ENCODE measurements at regions not wholly inside any gene's neighbourhood (a gene's known extent, or its start where the extent isn't known, plus 50 kb on each side); places are given as distances from the start of the nearest gene placed in this dataset.
"Not testable (repeated sequence)": the region's sequence is repeated elsewhere in the genome, so short reads cannot be mapped to it uniquely, and the experiment has no call there.

- Histone ChIP-seq H3K4me3 (no peak overlapping the region), H3K36me3 (no peaks in the 10 kb centered on the region), H3K27ac (no peak overlapping the region), H3K4me1 (replicated peaks) (no peaks in the 10 kb centered on the region), H3K9me3 (no peaks in the 10 kb centered on the region), H3K27me3 (replicated peaks; ENCODE audit: insufficient read depth) (no peaks in the 10 kb centered on the region)
- intact Hi-C loops (cut with DNase I): no loop called here
- TF ChIP-seq, protein P1, sequence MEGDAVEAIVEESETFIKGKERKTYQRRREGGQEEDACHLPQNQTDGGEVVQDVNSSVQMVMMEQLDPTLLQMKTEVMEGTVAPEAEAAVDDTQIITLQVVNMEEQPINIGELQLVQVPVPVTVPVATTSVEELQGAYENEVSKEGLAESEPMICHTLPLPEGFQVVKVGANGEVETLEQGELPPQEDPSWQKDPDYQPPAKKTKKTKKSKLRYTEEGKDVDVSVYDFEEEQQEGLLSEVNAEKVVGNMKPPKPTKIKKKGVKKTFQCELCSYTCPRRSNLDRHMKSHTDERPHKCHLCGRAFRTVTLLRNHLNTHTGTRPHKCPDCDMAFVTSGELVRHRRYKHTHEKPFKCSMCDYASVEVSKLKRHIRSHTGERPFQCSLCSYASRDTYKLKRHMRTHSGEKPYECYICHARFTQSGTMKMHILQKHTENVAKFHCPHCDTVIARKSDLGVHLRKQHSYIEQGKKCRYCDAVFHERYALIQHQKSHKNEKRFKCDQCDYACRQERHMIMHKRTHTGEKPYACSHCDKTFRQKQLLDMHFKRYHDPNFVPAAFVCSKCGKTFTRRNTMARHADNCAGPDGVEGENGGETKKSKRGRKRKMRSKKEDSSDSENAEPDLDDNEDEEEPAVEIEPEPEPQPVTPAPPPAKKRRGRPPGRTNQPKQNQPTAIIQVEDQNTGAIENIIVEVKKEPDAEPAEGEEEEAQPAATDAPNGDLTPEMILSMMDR (IDR thresholded peaks at IDR 0.05): no peak
- TF ChIP-seq POLR2A (IDR thresholded peaks at IDR 0.05) (no peak), POLR2AphosphoS5 (IDR thresholded peaks at IDR 0.05) (no peak)
- WGBS: 37% methylated on average over 2 of the region's 2 CpGs
- no peak for DNase-seq (ENCODE audit: low spot score)
Observed at GRCh38 chr1:223041481-223041880, 101.6 kb downstream of the TLR5 start.

DNA sequence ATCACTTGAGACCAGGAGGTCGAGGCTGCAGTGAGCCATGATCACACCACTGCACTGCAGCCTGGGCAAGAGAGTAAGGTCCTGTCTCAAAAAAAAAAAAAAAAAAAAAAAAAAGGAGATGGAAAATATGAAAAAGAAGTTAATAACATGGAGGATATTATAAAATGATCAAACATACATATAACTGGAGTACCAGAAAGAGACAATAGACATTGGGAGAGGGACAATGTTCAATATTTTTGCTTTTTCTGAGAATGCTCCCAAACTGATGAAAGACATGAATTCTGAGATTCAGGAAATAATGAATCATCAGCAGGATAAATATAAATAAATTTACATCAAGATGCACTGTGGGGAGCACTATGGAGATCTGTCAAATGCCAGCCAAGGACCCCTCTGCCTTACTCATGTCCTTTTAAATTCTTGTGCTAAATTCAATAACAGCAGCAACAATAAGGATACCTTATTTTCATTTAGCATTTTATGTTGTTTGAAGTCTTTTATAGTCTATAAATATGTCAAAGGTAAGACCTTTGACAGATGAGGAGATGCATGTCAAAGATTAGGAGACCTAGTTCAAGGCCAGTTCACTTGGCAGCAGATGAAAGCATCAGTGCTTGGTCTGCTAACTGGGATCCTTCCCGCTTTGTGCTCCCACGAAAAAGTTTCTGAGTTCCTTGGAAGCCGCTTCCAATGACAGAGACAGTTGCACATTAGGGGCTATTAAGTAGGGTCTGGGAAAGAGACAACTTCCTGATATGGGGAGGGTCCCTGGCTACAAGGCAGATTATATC, 97.7 kb downstream of the TLR5 start:
- Histone ChIP-seq H3K4me1 (replicated peaks) (no peaks in the 10 kb centered on the region), H3K36me3 (no peaks in the 10 kb centered on the region), H3K9me3 (no peaks in the 10 kb centered on the region), H3K27me3 (replicated peaks; ENCODE audit: insufficient read depth) (no peaks in the 10 kb centered on the region), H3K4me3 (no peak overlapping the region), H3K27ac (no peak overlapping the region)
- TF ChIP-seq POLR2AphosphoS5 (IDR thresholded peaks at IDR 0.05) (no peak), POLR2A (IDR thresholded peaks at IDR 0.05) (no peak)
- TF ChIP-seq, protein P1 (IDR thresholded peaks at IDR 0.05): no peak
- no peak for DNase-seq (ENCODE audit: low spot score)
- WGBS: 25% methylated on average over 4 of the region's 4 CpGs
- intact Hi-C loops (cut with DNase I): no loop called here

DNA sequence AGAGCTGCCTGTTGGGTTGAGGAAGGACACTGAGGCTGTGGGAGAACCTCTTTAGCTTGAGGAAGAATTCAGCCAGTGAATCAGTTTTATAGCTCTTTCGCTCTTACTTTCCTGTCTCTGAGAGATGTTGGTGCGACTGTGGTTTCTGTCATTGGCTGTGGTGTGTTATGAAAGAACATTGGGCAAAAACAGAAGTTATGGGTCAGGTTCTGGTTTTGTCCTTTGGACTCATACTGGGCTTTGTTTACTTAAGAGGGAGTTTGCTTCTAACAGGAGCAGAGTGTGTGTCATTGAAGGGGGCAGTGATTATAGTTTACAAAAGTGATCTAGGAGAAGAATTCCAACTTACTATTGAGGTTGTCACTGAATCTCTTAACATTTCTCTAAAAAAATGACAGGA, 97.0 kb downstream of the TLR5 start:
- Histone ChIP-seq H3K9me3 (no peaks in the 10 kb centered on the region), H3K4me3 (no peak overlapping the region), H3K27me3 (replicated peaks; ENCODE audit: insufficient read depth) (no peaks in the 10 kb centered on the region), H3K4me1 (replicated peaks) (no peaks in the 10 kb centered on the region), H3K36me3 (no peaks in the 10 kb centered on the region), H3K27ac (no peak overlapping the region)
- 84% methylated on average over 2 of the region's 2 CpGs for WGBS
- intact Hi-C loops (cut with DNase I): no loop called here
- TF ChIP-seq POLR2A (IDR thresholded peaks at IDR 0.05) (no peak), POLR2AphosphoS5 (IDR thresholded peaks at IDR 0.05) (no peak)
- TF ChIP-seq, protein P1 (IDR thresholded peaks at IDR 0.05): no peak
- no peak for DNase-seq (ENCODE audit: low spot score)

DNA sequence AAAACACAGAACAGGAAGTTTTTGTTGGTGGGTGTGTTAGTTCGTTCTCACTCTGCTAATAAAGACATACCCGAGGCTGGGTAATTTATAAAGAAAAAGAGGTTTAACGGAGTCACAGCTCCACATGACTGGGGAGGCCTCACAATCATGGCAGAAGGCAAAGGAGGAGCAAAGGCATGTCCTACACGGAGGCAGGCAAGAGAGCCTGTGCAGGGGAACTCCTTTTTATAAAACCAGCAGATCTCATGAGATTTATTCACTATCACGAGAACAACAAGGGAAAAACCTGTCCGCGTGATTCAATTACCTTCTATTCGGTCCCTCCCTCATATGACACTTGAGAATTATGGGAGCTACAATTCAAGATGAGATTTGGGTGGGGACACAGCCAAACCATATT, 96.6 kb downstream of the TLR5 start:
- 91% methylated on average over 8 of the region's 8 CpGs for WGBS
- H3K27me3 ChIP-seq (replicated peaks; ENCODE audit: insufficient read depth); H3K9me3 ChIP-seq; H3K4me3 ChIP-seq; intact Hi-C loops (cut with DNase I); H3K36me3 ChIP-seq; H3K27ac ChIP-seq; DNase-seq (ENCODE audit: low spot score); H3K4me1 ChIP-seq (replicated peaks): not testable (repeated sequence)

DNA sequence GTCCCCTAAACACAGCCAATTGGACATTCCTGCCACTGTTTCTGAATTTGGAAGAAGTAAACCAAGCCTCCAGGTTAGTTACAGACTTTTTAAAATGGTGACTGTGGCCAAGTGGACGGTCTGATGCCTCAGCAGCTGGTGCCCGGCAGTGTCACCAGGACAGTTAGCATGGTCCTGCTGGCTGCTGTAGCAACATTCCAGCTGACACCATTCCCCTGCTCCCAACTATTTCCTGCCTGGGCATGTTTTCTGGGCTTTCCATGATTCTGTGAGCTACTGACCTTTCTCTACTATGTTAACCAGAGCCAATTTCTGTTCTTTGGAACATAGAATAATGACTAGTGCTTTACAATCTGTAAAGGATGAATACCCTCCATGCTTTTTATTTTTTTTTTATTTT, 95.0 kb downstream of the TLR5 start:
- H3K36me3 ChIP-seq: no peaks in the 10 kb centered on the region
- no peak for DNase-seq (ENCODE audit: low spot score)
- intact Hi-C loops (cut with DNase I): no loop called here
- no peak overlapping the region for H3K4me3 ChIP-seq
- no peaks in the 10 kb centered on the region for H3K27me3 ChIP-seq (replicated peaks; ENCODE audit: insufficient read depth)
- H3K9me3 ChIP-seq: no peaks in the 10 kb centered on the region
- TF ChIP-seq POLR2AphosphoS5 (IDR thresholded peaks at IDR 0.05): no peak
- TF ChIP-seq, protein P1 (IDR thresholded peaks at IDR 0.05): no peak
- TF ChIP-seq POLR2A (IDR thresholded peaks at IDR 0.05): no peak
- no peaks in the 10 kb centered on the region for H3K4me1 ChIP-seq (replicated peaks)
- H3K27ac ChIP-seq: no peak overlapping the region
- 58% methylated on average over 2 of the region's 2 CpGs for WGBS
